Stomach (tissue), 8 donors: ENCODE measurements at regions not wholly inside any gene's neighbourhood (a gene's known extent, or its start where the extent isn't known, plus 50 kb on each side); places are given as distances from the start of the nearest gene placed in this dataset.
A peak's percentile ranks its signal among the peaks of the same experiment; 100 is the strongest.

Experiments used
- DNase-seq, 2 donors: peaks; one replicate each; pipeline versions ENCODE4 v3.0.0 to v3.0.0-alpha.2; 2013 to 2019
- H3K27ac ChIP-seq, 5 donors: fragments of 200-600 bp in 4 of 5; sonication (generic) in 4 of 5; one replicate each; pipeline ENCODE4 v1.5.1; 2013 to 2019; ENCODE audit warnings: mild to moderate bottlenecking in 1 of 5, moderate library complexity in 1 of 5
- H3K27me3 ChIP-seq, 3 donors: fragments of 200-600 bp; sonication (generic); one replicate each; pipeline ENCODE4 v1.5.1; 2017 to 2019; ENCODE audit warnings: mixed run types in 1 of 3
- H3K36me3 ChIP-seq, 4 donors: fragments of 200-600 bp; sonication (generic); 1 replicate in 3 of 4; 2 replicates in 1 of 4; pipeline ENCODE4 v1.5.1; 2016 to 2019
- H3K4me1 ChIP-seq, 4 donors: fragments of 200-600 bp; sonication (generic); one replicate each; pipeline ENCODE4 v1.5.1; 2016 to 2019
- H3K4me3 ChIP-seq, 4 donors: fragments of 200-600 bp; sonication (generic) in 3 of 4; one replicate each; pipeline ENCODE4 v1.5.1; 2016 to 2019; ENCODE audit warnings: mild to moderate bottlenecking in 1 of 4
- H3K9me3 ChIP-seq, 4 donors: fragments of 200-600 bp; sonication (generic); one replicate each; pipeline ENCODE4 v1.5.1; 2016 to 2019
- CTCF ChIP-seq, 7 experiments: fragments of 450-650 bp in 4 of 7; fragments of 200-600 bp in 3 of 7; sonication (generic) in 3 of 7; IDR thresholded peaks; one replicate each; pipeline ENCODE4 v1.5.1; 2016 to 2019; ENCODE audit warnings: antibody characterized with exemption in 7 of 7, control low read depth in 2 of 7, mild to moderate bottlenecking in 1 of 7
- EP300 ChIP-seq: sonication (generic); formaldehyde crosslinking; IDR thresholded peaks from one replicate; pipeline ENCODE4 v1.6.1; 2017; ENCODE audit warnings: antibody characterized with exemption
- POLR2A ChIP-seq, 4 donors: fragments of 450-650 bp; IDR thresholded peaks; one replicate each; pipeline ENCODE4 v1.6.1; 2016; ENCODE audit warnings: antibody characterized with exemption in 4 of 4, control low read depth in 2 of 4, mild to moderate bottlenecking in 1 of 4, moderate library complexity in 1 of 4
- POLR2AphosphoS5 ChIP-seq, 3 donors: sonication (generic); formaldehyde crosslinking; IDR thresholded peaks; one replicate each; pipeline ENCODE4 v1.6.1; 2016; ENCODE audit warnings: antibody characterized with exemption in 3 of 3
- WGBS, 5 donors: extraction: QIAGEN DNeasy Blood & Tissue Kit in 3 of 5; methylation state at CpG; one replicate each; pipeline versions ENCODE4 v1.1.5 to v1.1.7; 2013 to 2018; 5-methylcytosine and 5-hydroxymethylcytosine counted together
- intact Hi-C: fragments of 100-400 bp; cut with DNase I; formaldehyde crosslinking; loops from one replicate; pipeline ENCODE4 v1.15.1; 2023; ENCODE audit warnings: low total_unique reads
- donor health status: healthy with polysubstance abuse.
- donor health status: Bipolar disorder and iron deficiency.
- donor health status: healthy.

- Histone ChIP-seq H3K4me1 (peaks cover 0 to 9% (median 2%) of the 10 kb centered on the region in 4 donors), H3K4me3 (no peak overlapping the region), H3K27ac (no peak overlapping the region), H3K9me3 (peaks cover 0 to 14% (median 9%) of the 10 kb centered on the region in 4 donors), H3K36me3 (no peaks in the 10 kb centered on the region), H3K27me3 (no peaks in the 10 kb centered on the region)
- intact Hi-C loops = no loop called here
- TF ChIP-seq EP300 (no peak), POLR2AphosphoS5 (IDR thresholded peaks at IDR 0.05) (peak in 2 of 3 donors; percentile 91 to 92)
- WGBS, 5 donors = 25 to 44% (median 39%) methylated on average over 9 of the region's 9 CpGs
- peak; percentile 35 to 50 for DNase-seq
Observed at GRCh38 chr4:162921178-162921785, 245.4 kb downstream of the NAF1 start.

- H3K27me3 ChIP-seq = no peaks in the 10 kb centered on the region
- intact Hi-C loops = no loop called here
- H3K27ac ChIP-seq = no peak overlapping the region
- no peak overlapping the region for H3K4me3 ChIP-seq
- no peak for DNase-seq
- TF ChIP-seq POLR2AphosphoS5 (IDR thresholded peaks at IDR 0.05) (no peak), EP300 (no peak), CTCF (IDR thresholded peaks at IDR 0.05) (no peak), POLR2A (IDR thresholded peaks at IDR 0.05) (no peak)
- no peaks in the 10 kb centered on the region for H3K36me3 ChIP-seq
- WGBS, 5 donors = 65 to 73% (median 69%) methylated on average over 3 of the region's 3 CpGs
- peaks cover 0 to 14% (median 13%) of the 10 kb centered on the region in 4 donors for H3K9me3 ChIP-seq
- H3K4me1 ChIP-seq = peaks cover 0 to 9% (median 2%) of the 10 kb centered on the region in 4 donors
Observed at GRCh38 chr4:162920649-162921048, 246.0 kb downstream of the NAF1 start.

- intact Hi-C loops = no loop called here
- WGBS, 5 donors = 78 to 87% (median 86%) methylated on average over 2 of the region's 2 CpGs
Observed at GRCh38 chr4:162912482-162912881, 254.2 kb downstream of the NAF1 start.

GRCh38 chr4:162911349-162911748 lies 255.3 kb downstream of the NAF1 start:
- H3K9me3 ChIP-seq = peaks cover 0 to 22% (median 13%) of the 10 kb centered on the region in 4 donors
- no peak overlapping the region for H3K27ac ChIP-seq
- 80 to 93% (median 88%) methylated on average over 3 of the region's 3 CpGs for WGBS, 5 donors
- no peaks in the 10 kb centered on the region for H3K4me1 ChIP-seq
- no peaks in the 10 kb centered on the region for H3K27me3 ChIP-seq
- DNase-seq = no peak
- intact Hi-C loops = no loop called here
- no peaks in the 10 kb centered on the region for H3K36me3 ChIP-seq
- no peak for TF ChIP-seq POLR2AphosphoS5 (IDR thresholded peaks at IDR 0.05)
- H3K4me3 ChIP-seq = no peak overlapping the region

More at GRCh38 chr4:162912482-162912881, 254.2 kb downstream of the NAF1 start:
- TF ChIP-seq EP300 (no peak), POLR2A (IDR thresholded peaks at IDR 0.05) (no peak), POLR2AphosphoS5 (IDR thresholded peaks at IDR 0.05) (no peak), CTCF (IDR thresholded peaks at IDR 0.05) (no peak)
- H3K9me3 ChIP-seq = peaks cover 0 to 20% (median 13%) of the 10 kb centered on the region in 4 donors
- no peak overlapping the region for H3K4me3 ChIP-seq
- H3K36me3 ChIP-seq = no peaks in the 10 kb centered on the region
- H3K27me3 ChIP-seq = no peaks in the 10 kb centered on the region
- DNase-seq = no peak
- no peak overlapping the region for H3K27ac ChIP-seq
- H3K4me1 ChIP-seq = no peaks in the 10 kb centered on the region

- no peak for TF ChIP-seq EP300
- no peak for TF ChIP-seq POLR2AphosphoS5 (IDR thresholded peaks at IDR 0.05)
- TF ChIP-seq CTCF (IDR thresholded peaks at IDR 0.05) = no peak
- no peak for TF ChIP-seq POLR2A (IDR thresholded peaks at IDR 0.05)
- Histone ChIP-seq H3K4me1 (no peaks in the 10 kb centered on the region), H3K9me3 (peaks cover 0 to 18% (median 17%) of the 10 kb centered on the region in 4 donors), H3K36me3 (no peaks in the 10 kb centered on the region), H3K4me3 (no peak overlapping the region), H3K27ac (no peak overlapping the region), H3K27me3 (no peaks in the 10 kb centered on the region)
- WGBS, 5 donors = 77 to 94% (median 90%) methylated on average over 2 of the region's 2 CpGs
- no peak for DNase-seq
- intact Hi-C loops = no loop called here
Observed at GRCh38 chr4:162909952-162910351, 256.7 kb downstream of the NAF1 start.
